ENCODE measurements at regions not wholly inside any gene's neighbourhood (a gene's known extent, or its start where the extent isn't known, plus 50 kb on each side); places are given as distances from the start of the nearest gene placed in this dataset.

DNA sequence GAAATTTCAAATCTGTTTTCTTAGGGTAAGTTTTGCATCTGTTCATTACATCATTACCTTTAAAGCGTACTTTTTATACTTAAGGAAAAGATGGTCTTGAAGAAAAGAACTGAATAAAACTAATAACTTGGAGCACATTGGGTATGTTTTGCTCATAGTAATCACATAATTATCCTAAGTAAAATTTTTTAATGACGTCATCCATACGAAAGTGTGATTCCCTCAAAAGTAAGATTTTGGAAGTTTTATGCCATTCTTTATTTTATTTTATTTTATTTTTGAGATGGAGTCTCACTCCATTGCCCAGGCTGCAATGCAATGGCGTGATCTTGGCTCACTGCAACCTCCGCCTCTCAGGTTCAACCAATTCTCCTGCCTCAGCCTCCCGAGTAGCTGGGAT, 1516.6 kb upstream of the TENM3 start:
- TF ChIP-seq, protein P1, sequence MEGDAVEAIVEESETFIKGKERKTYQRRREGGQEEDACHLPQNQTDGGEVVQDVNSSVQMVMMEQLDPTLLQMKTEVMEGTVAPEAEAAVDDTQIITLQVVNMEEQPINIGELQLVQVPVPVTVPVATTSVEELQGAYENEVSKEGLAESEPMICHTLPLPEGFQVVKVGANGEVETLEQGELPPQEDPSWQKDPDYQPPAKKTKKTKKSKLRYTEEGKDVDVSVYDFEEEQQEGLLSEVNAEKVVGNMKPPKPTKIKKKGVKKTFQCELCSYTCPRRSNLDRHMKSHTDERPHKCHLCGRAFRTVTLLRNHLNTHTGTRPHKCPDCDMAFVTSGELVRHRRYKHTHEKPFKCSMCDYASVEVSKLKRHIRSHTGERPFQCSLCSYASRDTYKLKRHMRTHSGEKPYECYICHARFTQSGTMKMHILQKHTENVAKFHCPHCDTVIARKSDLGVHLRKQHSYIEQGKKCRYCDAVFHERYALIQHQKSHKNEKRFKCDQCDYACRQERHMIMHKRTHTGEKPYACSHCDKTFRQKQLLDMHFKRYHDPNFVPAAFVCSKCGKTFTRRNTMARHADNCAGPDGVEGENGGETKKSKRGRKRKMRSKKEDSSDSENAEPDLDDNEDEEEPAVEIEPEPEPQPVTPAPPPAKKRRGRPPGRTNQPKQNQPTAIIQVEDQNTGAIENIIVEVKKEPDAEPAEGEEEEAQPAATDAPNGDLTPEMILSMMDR (IDR thresholded peaks at IDR 0.05; ENCODE audit: low read depth, low read length), result no peak
- no peak for DNase-seq (ENCODE audit: extremely low read depth, low read depth)

DNA sequence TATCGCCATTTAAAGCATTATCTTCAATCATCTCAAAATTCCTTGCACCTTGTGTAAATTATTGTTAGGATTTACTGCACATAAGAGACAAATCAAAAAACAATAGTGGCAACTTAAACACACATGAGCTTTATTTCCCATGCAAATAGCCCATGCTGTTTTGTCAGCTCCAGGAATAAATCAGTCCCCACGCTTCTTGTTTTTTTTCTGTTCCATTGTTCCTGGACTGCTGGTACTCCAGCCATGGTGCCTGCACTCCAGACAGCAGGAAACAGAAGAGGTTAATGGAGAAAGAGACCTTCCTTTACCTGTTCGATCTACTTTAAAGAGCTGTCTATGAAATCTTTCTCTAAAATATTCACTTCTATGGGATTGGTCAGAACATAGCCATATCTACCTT, 1515.7 kb upstream of the TENM3 start:
- no peak for DNase-seq (ENCODE audit: extremely low read depth, low read depth)
- TF ChIP-seq, protein P1 (IDR thresholded peaks at IDR 0.05; ENCODE audit: low read depth, low read length), result no peak

DNA sequence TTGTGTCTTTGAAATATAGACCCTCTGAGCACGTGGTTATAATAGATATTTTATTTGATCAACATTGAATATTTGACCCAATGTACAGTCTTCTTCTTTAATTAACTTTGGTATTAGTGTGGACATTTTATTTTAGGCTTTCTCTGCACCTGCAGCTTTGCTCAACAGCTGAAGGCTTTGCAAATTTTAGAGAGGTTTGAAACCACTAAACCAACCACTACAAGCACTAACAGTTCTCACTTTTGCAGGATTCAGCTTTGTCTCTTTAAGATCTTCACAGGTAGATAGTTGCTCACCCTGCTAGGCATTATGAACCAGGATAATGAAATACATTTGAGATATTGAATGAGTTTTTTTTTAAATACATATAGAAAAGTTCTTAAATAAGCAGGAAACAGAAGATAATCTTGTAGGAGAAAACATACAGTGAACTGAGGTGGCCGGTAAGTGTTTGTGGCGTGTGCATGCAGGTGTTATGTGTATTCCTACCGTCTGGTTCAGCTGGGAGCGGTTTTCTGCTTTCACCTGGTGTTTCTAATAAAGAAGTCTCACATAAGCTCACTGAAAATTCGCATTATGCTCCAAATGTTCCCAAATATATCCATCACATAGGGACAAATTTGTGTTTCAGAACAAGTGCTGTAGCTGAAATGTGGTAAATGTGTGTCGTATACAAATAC, 1508.3 kb upstream of the TENM3 start:
- no peak for DNase-seq (ENCODE audit: extremely low read depth, low read depth)
- TF ChIP-seq, protein P1 (IDR thresholded peaks at IDR 0.05; ENCODE audit: low read depth, low read length), result no peak

DNA sequence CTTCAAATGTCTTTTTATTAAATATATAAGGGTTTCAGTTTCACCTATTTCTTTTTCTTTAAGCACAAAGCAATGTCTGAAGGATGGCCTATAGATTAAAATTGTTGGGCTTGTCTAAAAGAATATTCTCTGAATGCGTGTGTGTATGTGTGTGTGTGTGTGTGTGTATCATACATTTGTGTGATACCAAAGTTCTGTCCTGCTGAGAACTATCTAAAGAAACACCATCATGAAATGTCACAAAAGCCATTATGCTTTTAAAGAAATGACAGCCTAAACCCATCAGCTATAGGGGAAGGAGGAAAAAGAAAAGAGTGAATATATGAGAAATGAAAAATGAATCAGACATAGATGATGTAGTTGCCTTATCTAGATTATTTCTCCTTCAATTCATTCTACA, 1501.5 kb upstream of the TENM3 start:
- TF ChIP-seq, protein P1 (IDR thresholded peaks at IDR 0.05; ENCODE audit: low read depth, low read length), result no peak
- DNase-seq (ENCODE audit: extremely low read depth, low read depth), result no peak

DNA sequence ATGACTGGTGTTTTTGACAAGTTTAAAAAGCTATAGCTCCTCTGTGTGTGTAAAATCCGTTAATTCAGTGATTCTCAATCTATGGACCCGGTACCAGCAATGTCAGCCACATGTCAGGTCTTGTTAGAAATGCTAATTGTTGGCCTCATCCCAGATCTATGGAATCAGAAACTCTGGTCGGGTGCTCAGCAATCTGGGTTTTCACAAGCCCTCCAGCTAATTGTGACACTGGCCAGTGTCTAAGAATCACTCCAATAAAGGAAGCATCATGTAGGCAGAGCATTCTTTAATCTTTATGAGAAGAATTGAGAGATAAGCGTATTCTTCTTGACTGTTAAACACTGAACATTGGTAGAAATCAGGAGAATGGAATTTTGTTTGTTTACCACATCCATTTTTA, 1498.2 kb upstream of the TENM3 start:
- no peak for DNase-seq (ENCODE audit: extremely low read depth, low read depth)
- TF ChIP-seq, protein P1 (IDR thresholded peaks at IDR 0.05; ENCODE audit: low read depth, low read length), result no peak

DNA sequence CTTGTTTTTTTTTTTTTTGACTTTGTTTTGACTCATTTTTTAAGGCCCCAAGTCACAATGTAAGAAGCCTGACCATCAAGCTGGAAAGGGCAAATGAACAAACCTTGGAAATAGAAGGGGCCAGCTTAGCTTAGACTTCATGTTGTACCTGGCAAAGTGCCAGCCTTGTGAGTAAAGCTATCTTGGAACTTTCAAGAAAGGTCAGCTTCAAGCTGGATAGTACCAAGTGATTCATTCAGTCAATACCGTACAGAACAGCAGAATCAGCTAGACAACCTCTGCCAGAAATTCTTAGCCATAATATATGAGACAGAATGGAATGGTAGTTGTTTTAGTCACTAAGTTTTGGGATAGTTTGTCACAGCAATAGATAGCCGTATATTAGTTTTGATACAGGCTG, 1492.2 kb upstream of the TENM3 start:
- TF ChIP-seq, protein P1 (IDR thresholded peaks at IDR 0.05; ENCODE audit: low read depth, low read length), result no peak
- DNase-seq (ENCODE audit: extremely low read depth, low read depth), result no peak

DNA sequence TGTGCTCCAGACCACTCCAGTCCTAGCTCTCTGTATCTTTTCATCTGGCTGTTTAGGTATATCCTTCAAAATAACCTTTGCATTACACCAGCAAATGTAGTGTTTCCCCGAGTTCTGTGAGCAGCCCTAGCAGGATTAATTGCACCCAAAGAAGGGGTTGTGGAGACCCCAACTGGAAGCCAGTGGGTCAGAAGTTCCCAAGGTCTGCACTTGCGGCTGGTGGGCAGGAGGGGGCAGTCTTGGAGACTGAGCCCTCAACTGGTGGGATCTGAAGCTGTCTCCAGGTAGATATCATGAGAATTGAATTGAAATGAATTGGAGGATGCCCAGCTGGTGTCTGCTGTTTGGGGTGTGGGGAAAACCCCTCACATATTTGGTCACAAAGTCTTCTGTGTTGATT, 1485.3 kb upstream of the TENM3 start:
- DNase-seq (ENCODE audit: extremely low read depth, low read depth), result no peak
- TF ChIP-seq, protein P1 (IDR thresholded peaks at IDR 0.05; ENCODE audit: low read depth, low read length), result no peak
